ENCODE measurements at regions not wholly inside any gene's neighbourhood (a gene's known extent, or its start where the extent isn't known, plus 50 kb on each side); places are given as distances from the start of the nearest gene placed in this dataset.

DNA sequence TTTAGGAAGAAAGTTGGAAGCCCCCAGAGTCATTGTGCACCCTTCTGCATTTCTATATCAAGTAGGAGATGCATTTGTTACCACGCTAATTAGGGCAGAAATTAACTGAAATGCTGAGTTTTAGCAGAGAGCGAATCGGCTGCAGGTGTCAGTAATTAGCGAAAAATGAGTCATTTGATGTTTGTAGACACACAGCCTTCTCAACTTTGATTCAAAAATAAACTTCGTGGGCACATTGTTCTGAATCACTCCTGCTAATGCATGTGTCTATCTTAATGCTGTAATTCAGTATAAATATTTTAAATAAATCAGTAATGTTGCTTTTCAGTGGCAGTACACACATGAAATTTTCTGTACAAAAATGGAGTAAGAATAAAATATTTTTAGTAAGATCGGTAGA is 109.5 kb upstream of the CARD11 start:
- Histone ChIP-seq H3K9me3 (peaks cover 0 to 5% of the 10 kb centered on the region in 2 donors), H3K27me3 (no peaks in the 10 kb centered on the region), H3K4me3 (no peak overlapping the region), H3K27ac (no peak overlapping the region), H3K36me3 (no peaks in the 10 kb centered on the region), H3K4me1 (no peaks in the 10 kb centered on the region)
- no peak for TF ChIP-seq POLR2AphosphoS5 (IDR thresholded peaks at IDR 0.05)
- TF ChIP-seq, protein P1, sequence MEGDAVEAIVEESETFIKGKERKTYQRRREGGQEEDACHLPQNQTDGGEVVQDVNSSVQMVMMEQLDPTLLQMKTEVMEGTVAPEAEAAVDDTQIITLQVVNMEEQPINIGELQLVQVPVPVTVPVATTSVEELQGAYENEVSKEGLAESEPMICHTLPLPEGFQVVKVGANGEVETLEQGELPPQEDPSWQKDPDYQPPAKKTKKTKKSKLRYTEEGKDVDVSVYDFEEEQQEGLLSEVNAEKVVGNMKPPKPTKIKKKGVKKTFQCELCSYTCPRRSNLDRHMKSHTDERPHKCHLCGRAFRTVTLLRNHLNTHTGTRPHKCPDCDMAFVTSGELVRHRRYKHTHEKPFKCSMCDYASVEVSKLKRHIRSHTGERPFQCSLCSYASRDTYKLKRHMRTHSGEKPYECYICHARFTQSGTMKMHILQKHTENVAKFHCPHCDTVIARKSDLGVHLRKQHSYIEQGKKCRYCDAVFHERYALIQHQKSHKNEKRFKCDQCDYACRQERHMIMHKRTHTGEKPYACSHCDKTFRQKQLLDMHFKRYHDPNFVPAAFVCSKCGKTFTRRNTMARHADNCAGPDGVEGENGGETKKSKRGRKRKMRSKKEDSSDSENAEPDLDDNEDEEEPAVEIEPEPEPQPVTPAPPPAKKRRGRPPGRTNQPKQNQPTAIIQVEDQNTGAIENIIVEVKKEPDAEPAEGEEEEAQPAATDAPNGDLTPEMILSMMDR (IDR thresholded peaks at IDR 0.05): no peak
- TF ChIP-seq POLR2A (IDR thresholded peaks at IDR 0.05): no peak
- no peak for DNase-seq (ENCODE audit: low spot score in 2 of 2)
- intact Hi-C loops (cut with DNase I; ENCODE audit: low total_unique reads): no loop called here

DNA sequence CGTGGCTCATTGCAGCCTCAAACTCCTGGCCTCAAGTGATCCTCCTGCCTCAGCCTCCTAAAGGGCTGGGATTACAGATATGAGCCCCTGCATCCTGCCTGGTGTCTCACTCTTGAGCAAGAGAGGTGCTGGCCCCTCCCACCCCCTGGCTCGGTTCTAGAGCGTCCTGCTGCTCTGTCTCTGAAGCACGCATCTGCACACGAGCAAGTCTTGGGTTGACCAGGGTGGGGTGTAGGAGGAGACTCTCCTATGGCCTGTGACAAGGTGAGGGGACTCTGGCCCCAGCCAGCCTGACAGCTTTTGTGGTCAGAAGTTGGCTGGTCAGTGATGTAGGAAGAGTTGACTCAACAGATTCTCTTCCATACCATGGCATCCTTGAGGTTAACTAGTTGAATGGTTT is 110.7 kb upstream of the CARD11 start:
- H3K27ac ChIP-seq: no peak overlapping the region
- no peaks in the 10 kb centered on the region for H3K4me1 ChIP-seq
- DNase-seq (ENCODE audit: low spot score in 2 of 2): no peak
- H3K36me3 ChIP-seq: no peaks in the 10 kb centered on the region
- intact Hi-C loops (cut with DNase I; ENCODE audit: low total_unique reads): no loop called here
- H3K9me3 ChIP-seq: peaks cover 0 to 5% of the 10 kb centered on the region in 2 donors
- TF ChIP-seq POLR2AphosphoS5 (IDR thresholded peaks at IDR 0.05): no peak
- TF ChIP-seq, protein P1 (IDR thresholded peaks at IDR 0.05): no peak
- no peak overlapping the region for H3K4me3 ChIP-seq
- H3K27me3 ChIP-seq: no peaks in the 10 kb centered on the region

DNA sequence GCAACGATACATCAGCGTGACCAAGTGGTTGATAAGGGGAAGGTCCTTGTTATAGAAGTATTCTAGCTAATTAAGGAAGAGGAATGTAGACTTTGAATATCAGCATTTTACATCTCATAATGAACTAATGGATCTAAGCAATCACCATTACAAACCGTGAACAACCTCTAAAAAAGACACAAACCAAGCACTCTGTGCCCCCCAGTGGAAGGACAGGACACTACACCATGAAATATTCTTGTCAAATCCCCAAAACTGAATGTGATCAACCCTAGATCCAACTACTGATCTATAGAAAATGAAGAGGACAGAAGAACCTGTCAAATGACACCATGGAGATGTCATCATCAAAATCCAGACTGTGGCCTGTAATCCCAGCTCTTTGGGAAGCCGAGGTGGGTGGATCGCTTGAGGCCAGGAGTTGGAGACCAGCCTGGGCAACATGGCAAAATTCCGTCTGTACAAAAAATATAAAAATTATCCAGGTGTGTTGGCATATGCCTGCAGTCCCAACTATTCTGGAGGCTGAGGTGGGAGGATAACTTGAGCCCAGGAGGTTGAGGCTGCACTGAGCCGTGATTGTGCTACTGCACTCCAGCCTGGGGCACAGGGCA is 111.3 kb upstream of the CARD11 start:
- no peak overlapping the region for H3K4me3 ChIP-seq
- DNase-seq (ENCODE audit: low spot score in 2 of 2): no peak
- no peaks in the 10 kb centered on the region for H3K36me3 ChIP-seq
- no peak overlapping the region for H3K27ac ChIP-seq
- TF ChIP-seq, protein P1 (IDR thresholded peaks at IDR 0.05): peak; percentile 7 to 56 (median 55)
- no peak for TF ChIP-seq POLR2A (IDR thresholded peaks at IDR 0.05)
- intact Hi-C loops (cut with DNase I; ENCODE audit: low total_unique reads): no loop called here
- H3K9me3 ChIP-seq: peaks cover 0 to 5% of the 10 kb centered on the region in 2 donors
- H3K4me1 ChIP-seq: no peaks in the 10 kb centered on the region
- H3K27me3 ChIP-seq: no peaks in the 10 kb centered on the region

DNA sequence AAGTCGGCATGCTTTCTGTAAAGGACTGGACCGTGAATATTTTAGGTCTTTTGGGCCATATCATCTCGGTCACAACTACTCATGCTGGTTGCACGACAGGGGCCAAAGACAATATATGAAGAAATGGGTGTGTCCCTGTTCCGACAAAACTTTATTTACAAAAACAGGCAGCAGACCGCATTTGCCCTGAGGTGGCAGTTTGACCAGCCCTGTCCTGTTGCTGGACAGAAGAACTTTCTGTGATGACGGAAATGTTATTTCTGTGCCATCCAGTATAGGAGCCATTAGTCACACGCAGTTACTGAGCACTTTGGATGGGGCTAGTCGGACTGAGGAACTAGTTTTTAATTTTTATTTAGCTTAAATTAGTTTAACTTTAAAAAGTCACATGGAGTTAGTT is 112.8 kb upstream of the CARD11 start:
- no peaks in the 10 kb centered on the region for H3K36me3 ChIP-seq
- TF ChIP-seq POLR2AphosphoS5 (IDR thresholded peaks at IDR 0.05) (no peak), POLR2A (IDR thresholded peaks at IDR 0.05) (no peak)
- TF ChIP-seq, protein P1 (IDR thresholded peaks at IDR 0.05): no peak
- no peak for DNase-seq (ENCODE audit: low spot score in 2 of 2)
- no peaks in the 10 kb centered on the region for H3K4me1 ChIP-seq
- H3K4me3 ChIP-seq: no peak overlapping the region
- intact Hi-C loops (cut with DNase I; ENCODE audit: low total_unique reads): no loop called here
- no peaks in the 10 kb centered on the region for H3K27me3 ChIP-seq
- H3K27ac ChIP-seq: no peak overlapping the region
- H3K9me3 ChIP-seq: peaks cover 0 to 5% of the 10 kb centered on the region in 2 donors

DNA sequence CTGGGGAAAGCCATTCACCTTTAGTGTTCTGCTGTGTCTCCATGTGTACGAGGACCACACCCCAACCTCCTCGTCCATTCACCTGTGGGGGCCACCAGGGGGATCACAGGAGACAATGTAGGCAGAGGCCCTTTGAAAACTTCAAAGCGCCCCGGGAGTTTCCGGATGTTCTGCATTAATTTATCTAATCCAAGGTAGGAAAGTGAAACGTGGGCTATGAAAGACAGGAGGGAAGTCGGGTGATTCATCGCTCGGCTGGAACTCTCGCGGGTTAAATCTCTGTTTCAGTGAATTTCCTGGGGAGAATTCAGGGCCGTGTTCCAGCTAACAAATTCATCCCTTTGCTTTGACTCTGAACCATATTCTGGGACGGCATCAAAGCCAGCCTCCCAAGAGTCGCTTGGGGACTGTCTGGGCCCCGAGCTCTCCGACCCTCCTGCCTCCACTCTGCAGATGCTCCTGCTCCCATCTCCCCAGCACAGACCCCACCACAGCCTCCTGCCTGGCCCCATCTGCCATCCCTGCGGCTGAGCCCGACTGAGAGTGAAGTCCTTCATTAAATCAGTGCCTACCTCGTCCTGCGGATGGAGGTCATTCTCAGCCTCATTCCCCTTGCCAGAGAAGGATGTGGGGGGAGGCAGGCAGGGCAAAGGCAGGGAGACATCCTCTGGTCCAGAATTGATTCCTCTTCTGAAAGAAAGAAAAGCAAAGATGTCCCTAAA is 114.1 kb upstream of the CARD11 start:
- H3K4me1 ChIP-seq: no peaks in the 10 kb centered on the region
- H3K9me3 ChIP-seq: peaks cover 0 to 5% of the 10 kb centered on the region in 2 donors
- no peaks in the 10 kb centered on the region for H3K36me3 ChIP-seq
- no peaks in the 10 kb centered on the region for H3K27me3 ChIP-seq
- no peak for DNase-seq (ENCODE audit: low spot score in 2 of 2)
- H3K4me3 ChIP-seq: peak overlapping the region; percentile 22 to 54 (median 32)
- H3K27ac ChIP-seq: peak overlapping the region in 1 of 2 donors; percentile 82
- TF ChIP-seq POLR2AphosphoS5 (IDR thresholded peaks at IDR 0.05) (no peak), POLR2A (IDR thresholded peaks at IDR 0.05) (no peak)
- TF ChIP-seq, protein P1 (IDR thresholded peaks at IDR 0.05): no peak
- intact Hi-C loops (cut with DNase I; ENCODE audit: low total_unique reads): no loop called here
